GM18870 (cell line): ENCODE measurements at regions not wholly inside any gene's neighbourhood (a gene's known extent, or its start where the extent isn't known, plus 50 kb on each side); places are given as distances from the start of the nearest gene placed in this dataset.

Experiments used
- ATAC-seq: cut with Tn5 transposase; IDR thresholded peaks from one replicate; pipeline ENCODE4 v1.9.1; 2021; ENCODE audit warnings: moderate library complexity; ENCODE audit not compliant: unreplicated experiment

- ATAC-seq, result no peak
Observed at GRCh38 chr3:167958141-167958540, 137.6 kb downstream of the GOLIM4 start.

- ATAC-seq, result no peak
Observed at GRCh38 chr3:167952969-167953368, 142.8 kb downstream of the GOLIM4 start.

- ATAC-seq, result no peak
Observed at GRCh38 chr3:167950212-167950611, 145.5 kb downstream of the GOLIM4 start.

GRCh38 chr3:167941234-167941995 is 154.3 kb downstream of the GOLIM4 start:
- ATAC-seq, result no peak

GRCh38 chr3:167940241-167940640 is 155.5 kb downstream of the GOLIM4 start:
- no peak for ATAC-seq

GRCh38 chr3:167938516-167938915 is 157.2 kb downstream of the GOLIM4 start:
- no peak for ATAC-seq

GRCh38 chr3:167936019-167936418 is 159.7 kb downstream of the GOLIM4 start:
- ATAC-seq, result no peak

GRCh38 chr3:167930453-167930852 is 165.3 kb downstream of the GOLIM4 start:
- ATAC-seq, result no peak

- ATAC-seq, result no peak
Observed at GRCh38 chr3:167929968-167930367, 165.8 kb downstream of the GOLIM4 start.

- no peak for ATAC-seq
Observed at GRCh38 chr3:167928381-167928780, 167.3 kb downstream of the GOLIM4 start.

- no peak for ATAC-seq
Observed at GRCh38 chr3:167920747-167921146, 175.0 kb downstream of the GOLIM4 start.

- no peak for ATAC-seq
Observed at GRCh38 chr3:167919590-167919989, 176.1 kb downstream of the GOLIM4 start.

GRCh38 chr3:167918686-167919085 is 177.0 kb downstream of the GOLIM4 start:
- ATAC-seq, result no peak

- ATAC-seq, result no peak
Observed at GRCh38 chr3:167918008-167918596, 177.6 kb downstream of the GOLIM4 start.

- ATAC-seq, result no peak
Observed at GRCh38 chr3:167913219-167913835, 177.8 kb downstream of the SERPINI1 start.

GRCh38 chr3:167909952-167910351 is 174.4 kb downstream of the SERPINI1 start:
- no peak for ATAC-seq

GRCh38 chr3:167909504-167909896 is 174.0 kb downstream of the SERPINI1 start:
- ATAC-seq, result no peak

GRCh38 chr3:167908746-167909503 is 173.4 kb downstream of the SERPINI1 start:
- ATAC-seq, result no peak

- no peak for ATAC-seq
Observed at GRCh38 chr3:167908221-167908620, 172.7 kb downstream of the SERPINI1 start.

- no peak for ATAC-seq
Observed at GRCh38 chr3:167901138-167901537, 165.6 kb downstream of the SERPINI1 start.

- ATAC-seq, result no peak
Observed at GRCh38 chr3:167899093-167899492, 163.6 kb downstream of the SERPINI1 start.
